ENCODE measurements at regions not wholly inside any gene's neighbourhood (a gene's known extent, or its start where the extent isn't known, plus 50 kb on each side); places are given as distances from the start of the nearest gene placed in this dataset.

DNA sequence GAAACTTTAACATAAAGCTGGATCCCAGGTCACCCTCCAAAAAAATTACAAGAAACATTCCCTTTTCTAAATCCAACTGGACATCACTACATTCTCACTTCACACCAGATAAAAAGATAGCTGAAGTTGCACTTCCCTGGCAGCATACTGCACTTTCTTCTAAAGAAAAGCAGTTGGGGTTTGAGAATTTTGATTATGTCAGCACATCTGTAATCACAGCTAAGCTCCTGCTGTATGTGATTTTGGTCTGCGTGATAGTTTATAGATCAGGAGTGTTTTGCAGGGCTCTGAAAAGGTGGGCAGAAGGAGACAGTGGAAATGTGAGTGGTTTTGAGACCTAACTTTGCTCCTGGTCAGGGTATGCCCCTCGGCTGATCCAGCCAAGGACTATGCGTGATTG, 199.1 kb upstream of the AKR1E2 start:
- CTCF ChIA-PET, result no interaction called here
- DNase-seq (ENCODE audit: low read depth), result no peak

GRCh38 chr10:4623757-4624420, 202.1 kb upstream of the AKR1E2 start:
- no peak for TF ChIP-seq CTCF (IDR thresholded peaks at IDR 0.05; ENCODE audit: insufficient read depth, low read depth, low read length)
- DNase-seq (ENCODE audit: low read depth), result peak; percentile 6
- POLR2A ChIA-PET, result no interaction called here
- Histone ChIP-seq H3K4me3 (ENCODE audit: low read depth, low read length) (no peak overlapping the region), H3K27me3 (ENCODE audit: control insufficient read depth, insufficient read depth, low read length) (no peaks in the 10 kb centered on the region), H3K36me3 (ENCODE audit: control insufficient read depth, insufficient read depth, low read length) (no peaks in the 10 kb centered on the region)
- CTCF ChIA-PET, result interaction anchor here (1.3 to 1.6 kb wide), 2 partner anchors 10 to 33 kb away, joined by 4 read pairs; no protein-coding TSS in a partner anchor

More for the DNA sequence above, 199.1 kb upstream of the AKR1E2 start:
- H3K36me3 ChIP-seq (ENCODE audit: control insufficient read depth, insufficient read depth, low read length), result no peaks in the 10 kb centered on the region
- TF ChIP-seq CTCF (IDR thresholded peaks at IDR 0.05; ENCODE audit: insufficient read depth, low read depth, low read length), result no peak
- POLR2A ChIA-PET, result interaction anchor here (0.6 kb wide), 1 partner anchor 495 kb away, joined by 13 read pairs; no protein-coding TSS in a partner anchor
- no peak overlapping the region for H3K4me3 ChIP-seq (ENCODE audit: low read depth, low read length)
- H3K27me3 ChIP-seq (ENCODE audit: control insufficient read depth, insufficient read depth, low read length), result no peaks in the 10 kb centered on the region

DNA sequence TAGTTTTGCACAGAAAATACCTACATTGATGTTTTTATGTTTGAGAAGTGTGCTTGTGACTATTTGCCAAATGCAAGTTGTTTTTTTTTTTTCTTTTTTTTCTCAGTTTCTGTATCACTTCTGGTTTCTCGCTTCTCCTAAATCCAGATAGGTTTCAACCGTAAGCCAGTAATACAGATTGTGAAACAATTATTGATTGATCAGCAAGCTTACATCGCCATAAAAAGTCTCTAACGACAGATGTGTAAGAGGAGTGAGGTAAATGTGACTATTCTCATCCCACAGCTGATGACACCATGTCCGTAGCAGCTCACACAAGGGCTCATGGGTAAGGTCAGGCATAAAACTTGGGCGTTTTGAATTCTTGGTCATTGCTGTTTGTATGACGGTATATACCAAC, 202.8 kb upstream of the AKR1E2 start:
- H3K36me3 ChIP-seq (ENCODE audit: control insufficient read depth, insufficient read depth, low read length), result no peaks in the 10 kb centered on the region
- no peak for TF ChIP-seq CTCF (IDR thresholded peaks at IDR 0.05; ENCODE audit: insufficient read depth, low read depth, low read length)
- no peaks in the 10 kb centered on the region for H3K27me3 ChIP-seq (ENCODE audit: control insufficient read depth, insufficient read depth, low read length)
- H3K4me3 ChIP-seq (ENCODE audit: low read depth, low read length), result no peak overlapping the region
- POLR2A ChIA-PET, result no interaction called here
- no peak for DNase-seq (ENCODE audit: low read depth)
- CTCF ChIA-PET, result interaction anchor here (1.3 kb wide), 1 partner anchor 11 kb away, joined by 4 read pairs; no protein-coding TSS in a partner anchor

GRCh38 chr10:4622384-4622783, 203.6 kb upstream of the AKR1E2 start:
- H3K27me3 ChIP-seq (ENCODE audit: control insufficient read depth, insufficient read depth, low read length), result no peaks in the 10 kb centered on the region
- H3K36me3 ChIP-seq (ENCODE audit: control insufficient read depth, insufficient read depth, low read length), result no peaks in the 10 kb centered on the region
- POLR2A ChIA-PET, result no interaction called here
- no peak for DNase-seq (ENCODE audit: low read depth)
- H3K4me3 ChIP-seq (ENCODE audit: low read depth, low read length), result no peak overlapping the region
- TF ChIP-seq CTCF (IDR thresholded peaks at IDR 0.05; ENCODE audit: insufficient read depth, low read depth, low read length), result no peak
- CTCF ChIA-PET, result interaction anchor here (0.6 kb wide), 1 partner anchor 319 kb away, joined by 3 read pairs; no protein-coding TSS in a partner anchor

GRCh38 chr10:4617589-4617988, 208.4 kb upstream of the AKR1E2 start:
- TF ChIP-seq CTCF (IDR thresholded peaks at IDR 0.05; ENCODE audit: insufficient read depth, low read depth, low read length), result no peak
- Histone ChIP-seq H3K36me3 (ENCODE audit: control insufficient read depth, insufficient read depth, low read length) (no peaks in the 10 kb centered on the region), H3K4me3 (ENCODE audit: low read depth, low read length) (no peak overlapping the region), H3K27me3 (ENCODE audit: control insufficient read depth, insufficient read depth, low read length) (no peaks in the 10 kb centered on the region)
- no peak for DNase-seq (ENCODE audit: low read depth)
- CTCF ChIA-PET, result interaction anchor here (1.0 kb wide), 1 partner anchor 13 kb away, joined by 3 read pairs; no protein-coding TSS in a partner anchor
- POLR2A ChIA-PET, result no interaction called here
